H1 (cell line): ENCODE measurements at regions not wholly inside any gene's neighbourhood (a gene's known extent, or its start where the extent isn't known, plus 50 kb on each side); places are given as distances from the start of the nearest gene placed in this dataset.

Experiments
- CTCF ChIA-PET: fragments of 300-600 bp; sonication (Branson Sonifier 250); formaldehyde crosslinking; loops from one replicate; lab custom pipeline; 2021; ENCODE audit not compliant: partially characterized antibody; lab: Charles Lee
- POLR2A ChIA-PET: fragments of 300-600 bp; sonication (Branson Sonifier 250); formaldehyde crosslinking; loops from one replicate; lab custom pipeline; 2021; ENCODE audit warnings: inconsistent platforms; ENCODE audit not compliant: partially characterized antibody; lab: Charles Lee
- DNase-seq, 2 experiments: peaks; one replicate each; pipeline versions ENCODE4 v3.0.0 to v3.0.0-alpha.2; 2010 to 2022; ENCODE audit warnings: low spot score in 2 of 2, low read depth in 1 of 2, mixed read lengths in 1 of 2
- FAIRE-seq: peaks from 2 replicates; lab custom pipeline; 2011; peaks lifted over from hg19 to GRCh38; lab: Jason Lieb, UNC
- H2AFZ ChIP-seq: 2 replicates; pipeline ENCODE4 v1.8.1; 2012; ENCODE audit warnings: low read length, inconsistent platforms
- H2AK5ac ChIP-seq: 2 replicates; pipeline ENCODE4 v1.6.1; 2013; ENCODE audit warnings: low read depth, low read length
- H2BK120ac ChIP-seq: replicated peaks from 2 replicates; pipeline ENCODE3; 2013; ENCODE audit warnings: low read depth, low read length, inconsistent platforms
- H2BK12ac ChIP-seq: 2 replicates; pipeline ENCODE4 v1.6.1; 2013; ENCODE audit warnings: low read depth, low read length
- H2BK15ac ChIP-seq: 2 replicates; pipeline ENCODE4 v1.6.1; 2013; ENCODE audit warnings: low read length
- H2BK20ac ChIP-seq: 2 replicates; pipeline ENCODE4 v1.6.1; 2013; ENCODE audit warnings: low read length
- H2BK5ac ChIP-seq: 2 replicates; pipeline ENCODE4 v1.6.1; 2013; ENCODE audit warnings: low read depth, low read length
- H3K14ac ChIP-seq: 2 replicates; pipeline ENCODE4 v1.6.1; 2013; ENCODE audit warnings: inconsistent platforms; ENCODE audit not compliant: insufficient read length
- H3K18ac ChIP-seq: 2 replicates; pipeline ENCODE4 v1.6.1; 2013; ENCODE audit warnings: low read length; ENCODE audit errors: extremely low read depth
- H3K23ac ChIP-seq: 2 replicates; pipeline ENCODE4 v1.6.1; 2013; ENCODE audit warnings: inconsistent platforms; ENCODE audit not compliant: insufficient read length
- H3K23me2 ChIP-seq: 2 replicates; pipeline ENCODE4 v1.6.1; 2013; ENCODE audit warnings: low read depth, low read length
- H3K27ac ChIP-seq: 2 replicates; pipeline ENCODE4 v1.6.1; 2011; ENCODE audit warnings: low read depth, low read length, inconsistent platforms
- H3K27me3 ChIP-seq, 4 experiments: replicated peaks in 1 of 4; 1 replicate in 1 of 4; 2 replicates in 3 of 4; pipeline versions ENCODE4 v1.6.1 to v1.8.1; 2011 to 2013; ENCODE audit warnings: low read length in 3 of 4, mild to moderate bottlenecking in 3 of 4, inconsistent platforms in 2 of 4, mixed read lengths in 2 of 4, moderate library complexity in 1 of 4; ENCODE audit not compliant: control insufficient read depth in 3 of 4, insufficient read depth in 3 of 4; ENCODE audit errors: extremely low read depth in 1 of 4
- H3K36me3 ChIP-seq, 4 experiments: 2 replicates each; pipeline versions ENCODE4 v1.6.1 to v1.8.1; 2011 to 2013; ENCODE audit warnings: mild to moderate bottlenecking in 4 of 4, low read length in 3 of 4, moderate library complexity in 2 of 4, control low read depth in 1 of 4, inconsistent platforms in 1 of 4; ENCODE audit not compliant: insufficient read depth in 4 of 4, control insufficient read depth in 2 of 4
- H3K4ac ChIP-seq: replicated peaks from 2 replicates; pipeline ENCODE3; 2013; ENCODE audit warnings: low read length, low read depth, mixed read lengths, inconsistent platforms; ENCODE audit not compliant: insufficient read length
- H3K4me1 ChIP-seq, 4 experiments: replicated peaks in 1 of 4; 1 replicate in 1 of 4; 2 replicates in 3 of 4; pipeline versions ENCODE4 v1.6.1 to v1.8.1; 2011 to 2013; ENCODE audit warnings: low read length in 3 of 4, inconsistent platforms in 2 of 4, mixed read lengths in 1 of 4; ENCODE audit not compliant: insufficient read depth in 4 of 4, control insufficient read depth in 3 of 4
- H3K4me2 ChIP-seq, 2 experiments: 2 replicates each; pipeline versions ENCODE4 v1.6.1 to v1.8.1; 2011 to 2013; ENCODE audit warnings: low read depth in 2 of 2, low read length in 2 of 2, control low read depth in 1 of 2, inconsistent platforms in 1 of 2, mild to moderate bottlenecking in 1 of 2; ENCODE audit not compliant: insufficient read depth in 1 of 2
- H3K4me3 ChIP-seq, 4 experiments: fragments of 200-600, 300-600 bp in 1 of 4; sonication (generic), shearing (Covaris generic), sonication (Bioruptor Twin) in 1 of 4; 2 replicates each; pipeline versions ENCODE4 v1.5.1 to v1.8.1; 2011 to 2016; ENCODE audit warnings: low read length in 4 of 4, low read depth in 3 of 4, control low read depth in 2 of 4, inconsistent platforms in 2 of 4, mild to moderate bottlenecking in 2 of 4, mixed read lengths in 1 of 4, moderate library complexity in 1 of 4; ENCODE audit not compliant: insufficient read depth in 2 of 4; ENCODE audit errors: extremely low read depth in 1 of 4
- H3K56ac ChIP-seq: replicated peaks from 2 replicates; pipeline ENCODE3; 2013; ENCODE audit warnings: low read depth, mild to moderate bottlenecking, mixed read lengths, low read length, inconsistent platforms; ENCODE audit not compliant: insufficient read length
- H3K79me1 ChIP-seq: 2 replicates; pipeline ENCODE4 v1.6.1; 2013; ENCODE audit warnings: low read depth, low read length, control low read depth
- H3K79me2 ChIP-seq, 2 experiments: 2 replicates each; pipeline versions ENCODE4 v1.6.1 to v1.8.1; 2012 to 2013; ENCODE audit warnings: low read length in 2 of 2, mild to moderate bottlenecking in 2 of 2, inconsistent platforms in 1 of 2; ENCODE audit not compliant: insufficient read depth in 2 of 2, control insufficient read depth in 1 of 2
- H3K9ac ChIP-seq, 4 experiments: replicated peaks in 1 of 4; 1 replicate in 1 of 4; 2 replicates in 3 of 4; pipeline versions ENCODE4 v1.6.1 to v1.8.1; 2011 to 2013; ENCODE audit warnings: low read depth in 3 of 4, low read length in 3 of 4, control low read depth in 2 of 4, mild to moderate bottlenecking in 2 of 4, moderate library complexity in 2 of 4, inconsistent platforms in 1 of 4; ENCODE audit errors: extremely low read depth in 1 of 4
- H3K9me3 ChIP-seq, 2 experiments: 2 replicates each; pipeline versions ENCODE4 v1.6.1 to v1.8.1; 2012 to 2013; ENCODE audit warnings: mild to moderate bottlenecking in 2 of 2, moderate library complexity in 2 of 2, control low read depth in 1 of 2, inconsistent platforms in 1 of 2, low read depth in 1 of 2, low read length in 1 of 2, mixed read lengths in 1 of 2; ENCODE audit not compliant: insufficient read depth in 2 of 2
- H4K20me1 ChIP-seq, 2 experiments: replicated peaks in 1 of 2; 2 replicates each; pipeline versions ENCODE3 to v1.8.1; 2011 to 2013; ENCODE audit warnings: inconsistent platforms in 2 of 2, low read length in 2 of 2, mild to moderate bottlenecking in 1 of 2; ENCODE audit not compliant: insufficient read depth in 2 of 2, control insufficient read depth in 1 of 2
- H4K5ac ChIP-seq: 2 replicates; pipeline ENCODE4 v1.6.1; 2013; ENCODE audit warnings: low read length, low read depth, mixed read lengths, inconsistent platforms; ENCODE audit not compliant: insufficient read length
- H4K8ac ChIP-seq: 2 replicates; pipeline ENCODE4 v1.8.0; 2013; ENCODE audit warnings: mild to moderate bottlenecking, moderate library complexity, low read length, inconsistent platforms; ENCODE audit not compliant: insufficient read depth; ENCODE audit errors: extremely low read depth
- H4K91ac ChIP-seq: replicated peaks from 2 replicates; pipeline ENCODE3; 2013; ENCODE audit warnings: low read length, mixed read lengths, inconsistent platforms; ENCODE audit not compliant: insufficient read length
- FOSL1 ChIP-seq: IDR thresholded peaks from 2 replicates; pipeline ENCODE4 v1.6.1; 2011; ENCODE audit warnings: mild to moderate bottlenecking, low read depth, low read length, moderate library complexity; ENCODE audit not compliant: insufficient read depth
- KDM4A ChIP-seq: IDR thresholded peaks from one replicate; pipeline ENCODE4 v1.7.1; 2012; ENCODE audit warnings: low read depth, mild to moderate bottlenecking, moderate library complexity, low read length, inconsistent platforms; ENCODE audit not compliant: severe bottlenecking
- MAFK ChIP-seq: IDR thresholded peaks from 2 replicates; pipeline ENCODE4 v1.6.1; 2012; ENCODE audit warnings: low read depth, mild to moderate bottlenecking, improper control_type of control experiment, low read length
- WGBS, 2 experiments: shearing (Covaris generic) in 1 of 2; methylation state at CpG; one replicate each; pipeline versions ENCODE4 v1.1.6 to v1.1.7; 2013 to 2015; ENCODE audit warnings: low lambda C conversion rate in 2 of 2, mixed read lengths in 2 of 2, inconsistent platforms in 1 of 2, low coverage in 1 of 2, missing lambda C conversion rate in 1 of 2; ENCODE audit not compliant: insufficient replicate concordance in 2 of 2, insufficient coverage in 1 of 2, insufficient read length in 1 of 2; ENCODE audit errors: extremely low coverage in 1 of 2, missing lambda C conversion rate in 1 of 2; 5-methylcytosine and 5-hydroxymethylcytosine counted together

- 89% methylated on average over 3 of the region's 3 CpGs; no CpG with 5 or more reads in 1 of the 2 experiments for WGBS, 2 experiments
- Histone ChIP-seq H3K4ac (no peak overlapping the region), H2BK120ac (no peak overlapping the region), H2AFZ (no peak overlapping the region), H3K23ac (no peak overlapping the region), H3K18ac (no peak overlapping the region), H3K36me3 (no peaks in the 10 kb centered on the region), H4K8ac (no peak overlapping the region), H3K27me3 (peaks cover 0 to 1% (median 0%) of the 10 kb centered on the region in 4 experiments; a peak in 1 of 7 replicates), H3K4me3 (no peak overlapping the region), H3K56ac (no peak overlapping the region), H4K91ac (no peak overlapping the region), H4K20me1 (no peaks in the 10 kb centered on the region), H2BK5ac (peak overlapping the region; percentile 45; the same call in 1 of the 2 replicates), H2AK5ac (no peak overlapping the region), H3K4me1 (peaks cover 4 to 12% (median 10%) of the 10 kb centered on the region in 4 experiments), H3K9ac (no peak overlapping the region), H3K9me3 (peaks cover under 1 to 1% of the 10 kb centered on the region in 2 experiments; a peak in 1 of 4 replicates), H3K23me2 (no peaks in the 10 kb centered on the region), H2BK15ac (no peak overlapping the region; the same call in 1 of the 2 replicates), H3K14ac (no peak overlapping the region), H4K5ac (no peak overlapping the region), H3K79me2 (no peaks in the 10 kb centered on the region), H3K27ac (no peak overlapping the region), H3K79me1 (no peaks in the 10 kb centered on the region), H3K4me2 (no peak overlapping the region; a peak in 1 of 4 replicates), H2BK20ac (no peak overlapping the region), H2BK12ac (no peak overlapping the region; the same call in 1 of the 2 replicates)
- CTCF ChIA-PET = no interaction called here
- TF ChIP-seq MAFK (peak; percentile 100), FOSL1 (no peak), KDM4A (no peak)
- DNase-seq (no peak), FAIRE-seq (no peak)
- POLR2A ChIA-PET = no interaction called here
These were observed 238.3 kb upstream of the ATP10A start for GRCh38 chr15:26101443-26101842.
